ENCODE measurements at regions not wholly inside any gene's neighbourhood (a gene's known extent, or its start where the extent isn't known, plus 50 kb on each side); places are given as distances from the start of the nearest gene placed in this dataset.

DNA sequence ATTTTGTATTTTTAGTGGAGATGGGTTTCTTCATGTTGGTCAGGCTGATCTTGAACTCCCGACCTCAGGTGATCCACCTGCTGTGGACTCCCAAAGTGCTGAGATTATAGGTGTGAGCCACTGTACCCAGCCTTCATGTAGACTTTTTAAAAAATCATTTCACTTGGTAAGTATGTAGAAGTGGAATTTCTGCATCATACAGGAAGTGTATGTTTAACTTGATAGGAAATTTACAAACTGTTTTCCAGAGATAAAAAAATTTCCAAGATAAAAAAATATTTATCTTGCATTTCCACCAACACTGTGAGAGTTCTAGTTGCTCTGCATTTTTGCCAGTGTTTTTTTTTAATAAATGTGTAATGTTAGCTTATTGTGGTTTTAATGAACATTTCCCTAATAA lies 155.8 kb downstream of the ZNF608 start:
- Histone ChIP-seq H3K36me3 (ENCODE audit: insufficient read depth, low read length) (no peaks in the 10 kb centered on the region), H4K20me1 (ENCODE audit: insufficient read depth, low read length) (no peaks in the 10 kb centered on the region), H3K4me1 (ENCODE audit: insufficient read depth, low read length) (no peaks in the 10 kb centered on the region), H3K27ac (ENCODE audit: low read depth, low read length) (no peak overlapping the region), H3K4me3 (ENCODE audit: insufficient read depth, low read length) (no peak overlapping the region), H3K4me2 (ENCODE audit: insufficient read depth, low read length) (no peak overlapping the region), H2AFZ (ENCODE audit: low read length) (no peak overlapping the region), H3K79me2 (ENCODE audit: insufficient read depth, low read length) (no peaks in the 10 kb centered on the region), H3K27me3 (ENCODE audit: insufficient read depth, low read length) (no peaks in the 10 kb centered on the region), H3K9me3 (ENCODE audit: low read depth, low read length) (no peaks in the 10 kb centered on the region)
- DNase-seq (ENCODE audit: insufficient read length, low spot score, missing footprints) = no peak
- TF ChIP-seq, protein P1, sequence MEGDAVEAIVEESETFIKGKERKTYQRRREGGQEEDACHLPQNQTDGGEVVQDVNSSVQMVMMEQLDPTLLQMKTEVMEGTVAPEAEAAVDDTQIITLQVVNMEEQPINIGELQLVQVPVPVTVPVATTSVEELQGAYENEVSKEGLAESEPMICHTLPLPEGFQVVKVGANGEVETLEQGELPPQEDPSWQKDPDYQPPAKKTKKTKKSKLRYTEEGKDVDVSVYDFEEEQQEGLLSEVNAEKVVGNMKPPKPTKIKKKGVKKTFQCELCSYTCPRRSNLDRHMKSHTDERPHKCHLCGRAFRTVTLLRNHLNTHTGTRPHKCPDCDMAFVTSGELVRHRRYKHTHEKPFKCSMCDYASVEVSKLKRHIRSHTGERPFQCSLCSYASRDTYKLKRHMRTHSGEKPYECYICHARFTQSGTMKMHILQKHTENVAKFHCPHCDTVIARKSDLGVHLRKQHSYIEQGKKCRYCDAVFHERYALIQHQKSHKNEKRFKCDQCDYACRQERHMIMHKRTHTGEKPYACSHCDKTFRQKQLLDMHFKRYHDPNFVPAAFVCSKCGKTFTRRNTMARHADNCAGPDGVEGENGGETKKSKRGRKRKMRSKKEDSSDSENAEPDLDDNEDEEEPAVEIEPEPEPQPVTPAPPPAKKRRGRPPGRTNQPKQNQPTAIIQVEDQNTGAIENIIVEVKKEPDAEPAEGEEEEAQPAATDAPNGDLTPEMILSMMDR (IDR thresholded peaks at IDR 0.05; ENCODE audit: extremely low read depth, low read depth, low read length) = no peak

DNA sequence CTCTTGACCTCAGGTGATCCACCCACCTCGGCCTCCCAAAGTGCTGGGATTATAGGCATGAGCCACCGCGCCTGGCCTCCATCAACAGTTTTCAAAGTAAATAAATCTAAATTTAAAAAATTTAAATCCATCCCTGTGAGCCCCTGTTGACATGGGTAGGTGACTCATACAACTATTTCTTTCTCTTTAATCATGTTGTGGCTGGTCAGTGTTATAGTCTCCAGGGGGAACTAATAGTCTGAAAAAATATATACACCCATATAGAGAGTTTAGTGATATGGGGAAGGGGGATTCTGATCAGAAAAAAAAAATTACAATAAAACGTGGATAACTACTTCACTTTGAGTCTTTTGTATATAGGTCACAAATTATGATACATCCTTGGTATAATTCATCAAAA lies 159.2 kb downstream of the ZNF608 start:
- no peaks in the 10 kb centered on the region for H4K20me1 ChIP-seq (ENCODE audit: insufficient read depth, low read length)
- H3K79me2 ChIP-seq (ENCODE audit: insufficient read depth, low read length) = no peaks in the 10 kb centered on the region
- no peaks in the 10 kb centered on the region for H3K36me3 ChIP-seq (ENCODE audit: insufficient read depth, low read length)
- H3K9me3 ChIP-seq (ENCODE audit: low read depth, low read length) = no peaks in the 10 kb centered on the region
- H3K4me3 ChIP-seq (ENCODE audit: insufficient read depth, low read length) = no peak overlapping the region
- H2AFZ ChIP-seq (ENCODE audit: low read length) = no peak overlapping the region
- peaks cover 8% of the 10 kb centered on the region for H3K4me1 ChIP-seq (ENCODE audit: insufficient read depth, low read length)
- no peaks in the 10 kb centered on the region for H3K27me3 ChIP-seq (ENCODE audit: insufficient read depth, low read length)
- TF ChIP-seq, protein P1 (IDR thresholded peaks at IDR 0.05; ENCODE audit: extremely low read depth, low read depth, low read length) = no peak
- no peak overlapping the region for H3K27ac ChIP-seq (ENCODE audit: low read depth, low read length)
- no peak overlapping the region for H3K4me2 ChIP-seq (ENCODE audit: insufficient read depth, low read length)
- no peak for DNase-seq (ENCODE audit: insufficient read length, low spot score, missing footprints)

DNA sequence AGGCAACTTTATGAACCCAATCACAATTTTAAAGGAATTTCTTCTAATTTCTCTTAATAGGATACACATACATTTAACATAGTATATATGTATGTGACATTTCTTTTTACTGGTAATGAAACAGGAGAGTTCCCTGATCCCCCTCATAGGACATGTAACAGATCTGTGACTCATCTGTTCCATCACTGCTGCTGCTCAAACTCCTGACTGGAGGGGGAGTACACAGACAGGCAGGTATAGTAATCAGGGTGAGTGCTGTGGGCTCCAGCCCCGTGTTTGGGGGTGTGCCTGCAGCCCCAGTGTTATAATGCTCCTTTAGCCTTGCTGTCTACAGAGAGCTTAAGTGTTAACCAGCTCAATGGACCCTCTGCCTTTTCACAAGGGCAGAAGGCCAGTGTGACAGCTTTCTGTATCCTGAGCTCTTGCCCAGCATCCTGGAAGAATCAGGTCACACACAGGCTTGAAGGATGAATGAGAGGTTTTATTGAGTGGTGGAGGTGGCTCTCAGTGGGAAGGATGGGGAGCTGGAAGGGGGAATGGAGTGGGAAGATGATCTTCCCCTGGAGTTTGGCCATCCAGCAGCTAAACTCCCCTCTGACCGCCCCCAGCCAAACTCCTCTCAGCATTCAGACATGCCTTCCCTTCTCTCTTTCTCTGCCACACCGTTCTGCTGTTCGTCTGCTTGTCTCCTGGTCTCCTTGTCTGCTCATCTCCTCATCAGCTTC lies 161.3 kb downstream of the ZNF608 start:
- H3K27ac ChIP-seq (ENCODE audit: low read depth, low read length) = no peak overlapping the region
- H3K4me2 ChIP-seq (ENCODE audit: insufficient read depth, low read length) = no peak overlapping the region
- H2AFZ ChIP-seq (ENCODE audit: low read length) = no peak overlapping the region
- H3K9me3 ChIP-seq (ENCODE audit: low read depth, low read length) = no peaks in the 10 kb centered on the region
- H4K20me1 ChIP-seq (ENCODE audit: insufficient read depth, low read length) = no peaks in the 10 kb centered on the region
- no peaks in the 10 kb centered on the region for H3K27me3 ChIP-seq (ENCODE audit: insufficient read depth, low read length)
- H3K36me3 ChIP-seq (ENCODE audit: insufficient read depth, low read length) = no peaks in the 10 kb centered on the region
- H3K4me3 ChIP-seq (ENCODE audit: insufficient read depth, low read length) = no peak overlapping the region
- H3K79me2 ChIP-seq (ENCODE audit: insufficient read depth, low read length) = no peaks in the 10 kb centered on the region
- no peak for DNase-seq (ENCODE audit: insufficient read length, low spot score, missing footprints)
- peaks cover 8% of the 10 kb centered on the region for H3K4me1 ChIP-seq (ENCODE audit: insufficient read depth, low read length)
- TF ChIP-seq, protein P1 (IDR thresholded peaks at IDR 0.05; ENCODE audit: extremely low read depth, low read depth, low read length) = no peak

DNA sequence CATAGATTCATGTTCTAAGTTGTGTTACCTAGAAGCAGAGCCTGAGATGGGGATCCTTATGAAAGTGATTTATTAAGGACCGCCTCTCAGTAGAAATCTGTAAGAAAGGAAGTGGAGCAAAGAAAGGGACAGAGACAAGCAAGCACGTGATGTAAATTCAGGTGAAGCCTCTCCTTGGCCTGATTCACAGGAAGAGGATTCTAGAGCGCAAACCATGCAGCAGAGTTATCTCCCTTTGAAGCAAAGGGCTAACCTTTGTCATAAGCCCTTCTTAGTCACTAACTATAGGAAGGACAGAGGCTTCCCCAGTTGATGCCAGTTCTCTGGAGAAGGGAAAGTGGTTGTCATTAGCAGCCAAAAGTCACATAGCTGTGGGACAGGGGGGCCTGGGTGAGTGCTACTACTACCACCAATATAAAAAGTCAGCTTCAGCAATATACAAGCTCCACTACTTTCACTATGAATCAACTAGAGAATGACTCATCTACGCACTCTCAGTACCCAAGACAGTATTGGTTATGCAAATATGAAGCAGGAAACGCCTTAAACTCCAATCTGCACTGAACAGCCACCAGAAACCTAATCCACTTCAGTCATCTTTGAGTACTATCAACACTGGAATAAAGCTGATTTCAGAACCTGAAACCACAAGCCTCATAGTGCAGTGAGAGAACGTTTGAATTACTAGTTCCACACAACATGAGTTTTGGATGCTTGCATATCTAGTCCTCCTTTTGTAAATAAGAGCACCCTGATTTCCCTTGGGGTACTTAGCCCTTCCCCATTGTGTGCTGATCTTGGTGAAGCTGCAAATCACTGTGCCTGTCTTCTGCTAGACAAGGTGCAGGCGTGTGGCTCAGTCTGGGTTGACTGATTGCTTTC lies 162.7 kb downstream of the ZNF608 start:
- TF ChIP-seq, protein P1 (IDR thresholded peaks at IDR 0.05; ENCODE audit: extremely low read depth, low read depth, low read length) = no peak
- H3K9me3 ChIP-seq (ENCODE audit: low read depth, low read length) = no peaks in the 10 kb centered on the region
- H4K20me1 ChIP-seq (ENCODE audit: insufficient read depth, low read length) = no peaks in the 10 kb centered on the region

More for the DNA sequence above, 162.7 kb downstream of the ZNF608 start:
- Histone ChIP-seq H3K36me3 (ENCODE audit: insufficient read depth, low read length) (no peaks in the 10 kb centered on the region), H3K27ac (ENCODE audit: low read depth, low read length) (no peak overlapping the region), H3K79me2 (ENCODE audit: insufficient read depth, low read length) (no peaks in the 10 kb centered on the region), H3K4me1 (ENCODE audit: insufficient read depth, low read length) (peaks cover 8% of the 10 kb centered on the region), H2AFZ (ENCODE audit: low read length) (no peak overlapping the region), H3K4me2 (ENCODE audit: insufficient read depth, low read length) (peak overlapping the region; percentile 10), H3K27me3 (ENCODE audit: insufficient read depth, low read length) (no peaks in the 10 kb centered on the region), H3K4me3 (ENCODE audit: insufficient read depth, low read length) (no peak overlapping the region)
- peak; percentile 92 for DNase-seq (ENCODE audit: insufficient read length, low spot score, missing footprints)
